ENCODE measurements at regions not wholly inside any gene's neighbourhood (a gene's known extent, or its start where the extent isn't known, plus 50 kb on each side); places are given as distances from the start of the nearest gene placed in this dataset.
"Not testable (repeated sequence)": the region's sequence is repeated elsewhere in the genome, so short reads cannot be mapped to it uniquely, and the experiment has no call there.

DNA sequence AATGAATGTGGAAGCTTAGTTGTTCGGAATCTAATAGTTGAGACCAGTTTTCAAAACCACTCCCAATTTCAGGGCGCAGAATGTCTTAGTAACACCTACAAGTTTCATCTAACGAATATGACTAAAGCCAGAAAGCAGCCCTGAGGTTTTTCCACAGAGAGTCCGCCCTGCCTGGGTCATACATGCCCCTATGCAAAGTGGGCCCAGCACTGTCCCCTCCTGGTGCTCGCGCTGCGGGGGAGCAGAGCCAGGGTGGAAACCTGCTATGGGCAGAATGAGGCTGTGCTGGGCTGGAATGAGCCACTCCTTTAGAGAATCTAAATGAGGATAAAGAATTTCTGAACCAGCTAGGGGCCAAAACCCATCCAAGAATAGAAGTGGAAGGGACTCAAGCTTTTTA is 334.0 kb downstream of the GOLGA6L6 start:
- TF ChIP-seq, protein P1, sequence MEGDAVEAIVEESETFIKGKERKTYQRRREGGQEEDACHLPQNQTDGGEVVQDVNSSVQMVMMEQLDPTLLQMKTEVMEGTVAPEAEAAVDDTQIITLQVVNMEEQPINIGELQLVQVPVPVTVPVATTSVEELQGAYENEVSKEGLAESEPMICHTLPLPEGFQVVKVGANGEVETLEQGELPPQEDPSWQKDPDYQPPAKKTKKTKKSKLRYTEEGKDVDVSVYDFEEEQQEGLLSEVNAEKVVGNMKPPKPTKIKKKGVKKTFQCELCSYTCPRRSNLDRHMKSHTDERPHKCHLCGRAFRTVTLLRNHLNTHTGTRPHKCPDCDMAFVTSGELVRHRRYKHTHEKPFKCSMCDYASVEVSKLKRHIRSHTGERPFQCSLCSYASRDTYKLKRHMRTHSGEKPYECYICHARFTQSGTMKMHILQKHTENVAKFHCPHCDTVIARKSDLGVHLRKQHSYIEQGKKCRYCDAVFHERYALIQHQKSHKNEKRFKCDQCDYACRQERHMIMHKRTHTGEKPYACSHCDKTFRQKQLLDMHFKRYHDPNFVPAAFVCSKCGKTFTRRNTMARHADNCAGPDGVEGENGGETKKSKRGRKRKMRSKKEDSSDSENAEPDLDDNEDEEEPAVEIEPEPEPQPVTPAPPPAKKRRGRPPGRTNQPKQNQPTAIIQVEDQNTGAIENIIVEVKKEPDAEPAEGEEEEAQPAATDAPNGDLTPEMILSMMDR (IDR thresholded peaks at IDR 0.05), result not testable (repeated sequence)
- TF ChIP-seq POLR2A (IDR thresholded peaks at IDR 0.05), result not testable (repeated sequence)
